SU-DHL-6 (cell line): ENCODE measurements at regions not wholly inside any gene's neighbourhood (a gene's known extent, or its start where the extent isn't known, plus 50 kb on each side); places are given as distances from the start of the nearest gene placed in this dataset.

Experiments
- H2AFZ ChIP-seq: fragments of 200-600 bp; sonication (generic); 2 replicates; pipeline ENCODE4 v1.6.1; 2014; ENCODE audit warnings: low read depth, mild to moderate bottlenecking, moderate library complexity, mixed read lengths, antibody characterized with exemption, low read length; ENCODE audit not compliant: severe bottlenecking
- H3F3A ChIP-seq: fragments of 200-600 bp; shearing (Covaris generic); 2 replicates; pipeline ENCODE4 v1.6.0; 2016; ENCODE audit warnings: antibody characterized with exemption, mild to moderate bottlenecking; ENCODE audit not compliant: insufficient read depth
- H3K27ac ChIP-seq: fragments of 200-600 bp; sonication (generic); 2 replicates; pipeline ENCODE4 v1.5.1; 2016; ENCODE audit warnings: low read depth, mild to moderate bottlenecking, low read length, moderate library complexity, mixed read lengths
- H3K27me3 ChIP-seq: fragments of 200-600 bp; sonication (generic), shearing (Covaris generic); 2 replicates; pipeline ENCODE4 v1.6.0; 2014; ENCODE audit warnings: mild to moderate bottlenecking, low read length
- H3K36me3 ChIP-seq: fragments of 200-600 bp; sonication (generic); 2 replicates; pipeline ENCODE4 v1.6.1; 2014; ENCODE audit warnings: mild to moderate bottlenecking, low read length, mixed read lengths
- H3K4me2 ChIP-seq: fragments of 300-600, 200-600 bp; shearing (Covaris generic), sonication (generic); 2 replicates; pipeline ENCODE4 v1.6.0; 2014; ENCODE audit warnings: low read length, low read depth, mild to moderate bottlenecking; ENCODE audit not compliant: poor library complexity, severe bottlenecking
- H3K4me3 ChIP-seq: fragments of 200-600 bp; sonication (generic); 2 replicates; pipeline ENCODE4 v1.5.1; 2014; ENCODE audit warnings: antibody characterized with exemption, low read length, mild to moderate bottlenecking, mixed read lengths; ENCODE audit not compliant: insufficient read depth, poor library complexity, severe bottlenecking
- H3K79me2 ChIP-seq: fragments of 200-600 bp; sonication (generic); 2 replicates; pipeline ENCODE4 v1.6.1; 2014; ENCODE audit warnings: mild to moderate bottlenecking, low read length, moderate library complexity; ENCODE audit not compliant: insufficient read depth
- H3K9ac ChIP-seq: fragments of 200-600 bp; sonication (generic); 2 replicates; pipeline ENCODE4 v1.7.0; 2014; ENCODE audit warnings: mild to moderate bottlenecking, low read length
- H3K9me2 ChIP-seq: fragments of 200-600 bp; sonication (generic); replicated peaks from 2 replicates; pipeline ENCODE4 v1.6.1; 2014; ENCODE audit warnings: low read length; ENCODE audit not compliant: insufficient read depth
- H3K9me3 ChIP-seq: fragments of 200-600 bp; sonication (generic); 2 replicates; pipeline ENCODE4 v1.6.1; 2014; ENCODE audit warnings: low read length, mixed read lengths; ENCODE audit not compliant: insufficient read depth
- H4K20me1 ChIP-seq: fragments of 200-600 bp; sonication (generic); 2 replicates; pipeline ENCODE4 v1.6.1; 2014; ENCODE audit warnings: low read depth, mild to moderate bottlenecking, antibody characterized with exemption, low read length, moderate library complexity, mixed read lengths
- CTCF ChIP-seq: fragments of 200-600 bp; sonication (generic); IDR thresholded peaks from one replicate; pipeline ENCODE4 v1.5.1; 2017; ENCODE audit warnings: antibody characterized with exemption, mild to moderate bottlenecking, low read length, moderate library complexity; ENCODE audit not compliant: insufficient read depth, poor library complexity, severe bottlenecking
- EZH2phosphoT487 ChIP-seq: fragments of 200-600 bp; sonication (generic), shearing (Covaris generic); conservative IDR thresholded peaks from 2 replicates; pipeline ENCODE4 v1.6.1; 2018; ENCODE audit warnings: mild to moderate bottlenecking, antibody characterized with exemption, low read length, moderate library complexity, mixed read lengths

- Histone ChIP-seq H3K4me2 (no peak overlapping the region), H3K9me2 (no peaks in the 10 kb centered on the region), H3K27ac (no peak overlapping the region), H3K79me2 (no peaks in the 10 kb centered on the region), H4K20me1 (no peaks in the 10 kb centered on the region), H3K9me3 (no peaks in the 10 kb centered on the region), H3K9ac (no peak overlapping the region), H2AFZ (no peak overlapping the region), H3F3A (no peaks in the 10 kb centered on the region), H3K36me3 (no peaks in the 10 kb centered on the region), H3K4me3 (no peak overlapping the region), H3K27me3 (no peaks in the 10 kb centered on the region)
- TF ChIP-seq EZH2phosphoT487 (no peak), CTCF (no peak)
These were observed 238.0 kb upstream of the COPS8 start for GRCh38 chr2:236847538-236848263.

DNA sequence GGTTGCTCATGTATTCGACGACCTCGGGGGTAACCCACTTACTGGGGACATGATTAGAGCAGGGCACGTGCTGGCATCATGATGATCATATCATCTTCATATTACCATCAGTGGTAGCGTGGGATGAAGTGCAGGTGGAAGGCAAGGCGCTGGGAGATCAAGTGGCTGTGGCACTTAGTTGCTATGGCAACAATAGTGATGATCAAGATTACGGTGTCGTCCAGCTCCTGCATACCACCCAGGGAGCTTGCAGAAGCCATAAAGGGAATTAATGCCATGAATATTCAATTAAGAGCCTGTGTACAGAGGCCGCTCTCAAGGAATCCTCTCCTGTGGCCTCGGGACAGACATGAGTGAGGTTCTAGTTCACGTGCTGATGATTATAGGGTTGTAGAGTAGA is 237.2 kb upstream of the COPS8 start:
- Histone ChIP-seq H3K27ac (no peak overlapping the region), H4K20me1 (no peaks in the 10 kb centered on the region), H2AFZ (no peak overlapping the region), H3K27me3 (no peaks in the 10 kb centered on the region), H3K4me2 (no peak overlapping the region), H3K9ac (no peak overlapping the region), H3K4me3 (no peak overlapping the region), H3K9me3 (no peaks in the 10 kb centered on the region), H3K36me3 (no peaks in the 10 kb centered on the region), H3F3A (no peaks in the 10 kb centered on the region), H3K9me2 (no peaks in the 10 kb centered on the region), H3K79me2 (no peaks in the 10 kb centered on the region)
- no peak for TF ChIP-seq CTCF

- no peak for TF ChIP-seq CTCF
- no peak for TF ChIP-seq EZH2phosphoT487
- Histone ChIP-seq H2AFZ (no peak overlapping the region), H3K27me3 (no peaks in the 10 kb centered on the region), H3K27ac (no peak overlapping the region), H3K36me3 (no peaks in the 10 kb centered on the region), H4K20me1 (no peaks in the 10 kb centered on the region), H3K4me3 (no peak overlapping the region), H3K9ac (no peak overlapping the region), H3K79me2 (no peaks in the 10 kb centered on the region), H3F3A (no peaks in the 10 kb centered on the region), H3K4me2 (no peak overlapping the region), H3K9me2 (no peaks in the 10 kb centered on the region), H3K9me3 (no peaks in the 10 kb centered on the region)
These were observed 236.2 kb upstream of the COPS8 start for GRCh38 chr2:236849508-236849907.
